K562 (cell line): ENCODE measurements at regions not wholly inside any gene's neighbourhood (a gene's known extent, or its start where the extent isn't known, plus 50 kb on each side); places are given as distances from the start of the nearest gene placed in this dataset.

Experiments used
- IFI16 ChIP-seq: fragments of 250-450 bp; sonication (Bioruptor Pico); IDR thresholded peaks from 2 replicates; pipeline ENCODE4 v2.1.2; 2022; ENCODE audit warnings: mild to moderate bottlenecking, inconsistent platforms
- RREB1 ChIP-seq: fragments of 250-450 bp; sonication (Bioruptor Pico); IDR thresholded peaks from 2 replicates; pipeline ENCODE4 v1.4.0; 2020
- ZNF431 ChIP-seq: sonication (generic); formaldehyde crosslinking; IDR thresholded peaks from 2 replicates; pipeline ENCODE4 v1.8.0; 2022; ENCODE audit warnings: mild to moderate bottlenecking, missing genetic modification reagents
- TF ChIP-seq, protein P1 (sequence below): sonication (generic); formaldehyde crosslinking; IDR thresholded peaks from 2 replicates; pipeline ENCODE4 v1.8.1; 2023; ENCODE audit warnings: mild to moderate bottlenecking, missing genetic modification reagents
- TF ChIP-seq, protein P2 (sequence below): fragments of 200-800 bp; sonication (Bioruptor generic); IDR thresholded peaks from 2 replicates; pipeline ENCODE4 v1.6.1; 2017; ENCODE audit warnings: missing genetic modification characterization, missing compliant biosample characterization

DNA sequence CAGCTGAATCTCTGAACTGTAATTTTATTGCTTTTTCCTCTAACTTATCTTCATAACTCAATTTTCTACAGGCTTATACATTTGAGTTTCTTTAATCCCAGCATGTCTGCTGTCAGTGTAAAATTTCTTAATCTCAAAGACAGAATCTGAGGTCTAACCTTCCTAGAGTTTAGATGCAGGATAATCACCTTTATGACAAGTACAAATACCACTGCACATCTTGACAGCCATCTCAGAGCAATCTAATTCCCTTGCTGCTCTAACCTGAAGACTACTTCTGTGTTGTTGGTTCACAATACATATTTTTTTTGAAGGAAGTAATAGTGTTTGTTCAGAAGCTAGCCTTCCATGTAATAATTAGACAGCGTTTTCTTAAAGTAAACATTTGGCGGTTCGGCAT, 424.2 kb upstream of the ZWINT start (continued):
- TF ChIP-seq, protein P1, sequence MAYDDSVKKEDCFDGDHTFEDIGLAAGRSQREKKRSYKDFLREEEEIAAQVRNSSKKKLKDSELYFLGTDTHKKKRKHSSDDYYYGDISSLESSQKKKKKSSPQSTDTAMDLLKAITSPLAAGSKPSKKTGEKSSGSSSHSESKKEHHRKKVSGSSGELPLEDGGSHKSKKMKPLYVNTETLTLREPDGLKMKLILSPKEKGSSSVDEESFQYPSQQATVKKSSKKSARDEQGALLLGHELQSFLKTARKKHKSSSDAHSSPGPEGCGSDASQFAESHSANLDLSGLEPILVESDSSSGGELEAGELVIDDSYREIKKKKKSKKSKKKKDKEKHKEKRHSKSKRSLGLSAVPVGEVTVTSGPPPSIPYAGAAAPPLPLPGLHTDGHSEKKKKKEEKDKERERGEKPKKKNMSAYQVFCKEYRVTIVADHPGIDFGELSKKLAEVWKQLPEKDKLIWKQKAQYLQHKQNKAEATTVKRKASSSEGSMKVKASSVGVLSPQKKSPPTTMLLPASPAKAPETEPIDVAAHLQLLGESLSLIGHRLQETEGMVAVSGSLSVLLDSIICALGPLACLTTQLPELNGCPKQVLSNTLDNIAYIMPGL (CRISPR knock-in tag), result no peak
- TF ChIP-seq, protein P2, sequence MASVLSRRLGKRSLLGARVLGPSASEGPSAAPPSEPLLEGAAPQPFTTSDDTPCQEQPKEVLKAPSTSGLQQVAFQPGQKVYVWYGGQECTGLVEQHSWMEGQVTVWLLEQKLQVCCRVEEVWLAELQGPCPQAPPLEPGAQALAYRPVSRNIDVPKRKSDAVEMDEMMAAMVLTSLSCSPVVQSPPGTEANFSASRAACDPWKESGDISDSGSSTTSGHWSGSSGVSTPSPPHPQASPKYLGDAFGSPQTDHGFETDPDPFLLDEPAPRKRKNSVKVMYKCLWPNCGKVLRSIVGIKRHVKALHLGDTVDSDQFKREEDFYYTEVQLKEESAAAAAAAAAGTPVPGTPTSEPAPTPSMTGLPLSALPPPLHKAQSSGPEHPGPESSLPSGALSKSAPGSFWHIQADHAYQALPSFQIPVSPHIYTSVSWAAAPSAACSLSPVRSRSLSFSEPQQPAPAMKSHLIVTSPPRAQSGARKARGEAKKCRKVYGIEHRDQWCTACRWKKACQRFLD (CRISPR knock-in tag), result no peak
- TF ChIP-seq RREB1 (CRISPR knock-in tag) (no peak), IFI16 (no peak), ZNF431 (CRISPR knock-in tag) (no peak)
